HG02970 (cell line): ENCODE measurements at regions not wholly inside any gene's neighbourhood (a gene's known extent, or its start where the extent isn't known, plus 50 kb on each side); places are given as distances from the start of the nearest gene placed in this dataset.
"Not testable (repeated sequence)": the region's sequence is repeated elsewhere in the genome, so short reads cannot be mapped to it uniquely, and the experiment has no call there.

Source experiments
- ATAC-seq: cut with Tn5 transposase; IDR thresholded peaks from one replicate; pipeline ENCODE4 v1.9.1; 2021; ENCODE audit warnings: mild to moderate bottlenecking, moderate library complexity, moderate number of reproducible peaks; ENCODE audit not compliant: unreplicated experiment, low FRiP score

DNA sequence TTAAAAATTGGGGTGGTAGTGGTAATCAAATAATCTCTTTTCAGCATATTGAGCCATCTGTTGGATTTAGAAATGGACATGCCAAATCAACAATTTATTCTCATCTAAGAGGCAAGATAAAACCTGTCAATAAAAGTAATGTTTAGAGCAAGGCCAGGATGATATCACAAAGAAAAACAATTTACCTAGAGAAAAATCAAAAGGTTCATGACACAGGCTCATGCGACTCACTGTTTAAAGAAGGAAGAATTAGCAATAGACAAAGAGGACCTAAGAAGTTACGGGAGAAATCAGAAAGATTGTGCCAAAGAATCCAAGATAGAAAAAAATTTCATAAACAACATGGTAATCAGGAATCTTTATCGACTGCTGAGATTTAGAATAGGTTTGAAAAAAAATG is 868.5 kb upstream of the GBE1 start:
- no peak for ATAC-seq

DNA sequence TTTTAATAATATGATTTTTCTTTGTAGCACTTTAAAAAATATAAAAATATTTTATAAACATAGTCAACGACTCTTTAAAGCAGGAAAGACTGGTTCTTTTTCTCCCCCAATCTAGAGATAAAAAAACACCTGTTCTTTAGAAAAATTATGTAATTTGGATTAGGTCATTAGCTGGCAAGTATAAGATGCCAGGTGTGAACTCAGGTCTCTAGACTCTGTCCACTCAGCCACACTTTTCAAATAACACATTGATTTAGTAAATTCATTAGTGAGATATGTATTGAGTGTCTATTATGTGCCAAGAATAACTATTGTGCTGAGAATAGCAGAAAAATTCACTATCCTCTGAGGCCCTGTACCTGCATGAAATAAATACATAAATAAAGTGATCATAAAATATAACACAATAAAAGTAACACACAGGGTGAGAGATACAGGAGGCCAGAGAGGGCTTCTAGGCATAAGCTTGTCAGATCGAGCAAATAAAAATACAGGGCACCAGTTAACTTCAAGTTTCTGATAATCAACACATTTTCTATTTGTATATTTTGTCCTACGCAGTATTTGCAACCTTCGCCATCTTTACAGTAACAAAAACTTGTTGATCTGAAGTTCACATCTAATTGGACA is 867.1 kb upstream of the GBE1 start:
- ATAC-seq, result no peak

DNA sequence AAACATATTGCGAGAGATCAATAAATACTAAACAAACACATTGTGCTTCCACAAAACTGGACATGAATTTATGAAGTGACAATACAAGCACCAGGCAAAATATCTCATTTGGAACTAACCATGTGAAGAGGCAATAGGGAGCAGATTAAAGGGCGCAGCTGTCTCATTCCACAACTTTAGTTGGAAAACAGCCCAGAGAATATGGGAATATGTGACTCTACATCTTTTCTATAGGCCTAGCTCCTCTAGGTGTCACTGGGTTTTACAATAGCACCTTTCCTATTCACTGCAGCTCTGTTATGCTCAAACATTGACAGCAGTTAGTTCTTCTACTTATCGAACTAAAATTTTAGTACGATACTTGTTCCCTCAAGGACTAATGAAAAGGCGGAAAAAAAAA is 866.3 kb upstream of the GBE1 start:
- ATAC-seq, result no peak

DNA sequence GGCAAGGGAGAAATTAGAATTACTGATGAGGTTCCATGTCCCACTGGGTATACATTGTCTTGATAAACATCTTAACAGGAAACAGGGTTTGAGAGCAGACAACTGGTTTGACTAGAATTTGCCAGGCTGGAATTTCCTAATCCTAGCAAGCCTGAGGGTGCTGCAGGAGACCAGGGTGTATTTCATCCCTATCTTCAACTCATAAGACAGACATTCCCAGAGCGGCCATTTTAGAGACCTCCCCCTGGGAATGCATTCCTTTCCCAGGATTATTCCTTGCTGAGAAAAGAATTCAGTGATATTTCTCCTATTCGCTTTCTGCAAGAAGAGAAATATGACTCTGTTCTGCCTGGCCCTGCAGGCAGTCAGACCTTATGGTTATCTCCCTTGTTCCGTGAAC is 859.3 kb upstream of the GBE1 start:
- not testable (repeated sequence) for ATAC-seq

DNA sequence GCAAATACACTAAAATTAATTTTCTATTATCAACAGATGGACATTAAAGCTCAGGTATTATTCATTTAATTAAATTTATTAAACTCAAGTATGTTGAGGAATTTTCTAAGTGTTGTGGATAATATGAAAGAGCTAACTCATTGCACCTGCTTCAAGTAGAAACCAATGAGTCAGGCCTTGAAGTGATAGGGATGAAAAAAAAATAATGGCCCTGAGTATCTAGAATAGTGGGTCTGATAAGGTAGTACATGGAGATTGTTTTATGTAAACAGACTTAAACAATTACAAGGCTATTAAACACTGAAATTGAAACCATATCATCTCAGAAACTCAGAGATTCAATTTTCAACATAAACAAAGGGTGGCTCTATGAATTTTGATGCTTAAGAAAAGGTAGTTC is 857.1 kb upstream of the GBE1 start:
- ATAC-seq, result no peak

DNA sequence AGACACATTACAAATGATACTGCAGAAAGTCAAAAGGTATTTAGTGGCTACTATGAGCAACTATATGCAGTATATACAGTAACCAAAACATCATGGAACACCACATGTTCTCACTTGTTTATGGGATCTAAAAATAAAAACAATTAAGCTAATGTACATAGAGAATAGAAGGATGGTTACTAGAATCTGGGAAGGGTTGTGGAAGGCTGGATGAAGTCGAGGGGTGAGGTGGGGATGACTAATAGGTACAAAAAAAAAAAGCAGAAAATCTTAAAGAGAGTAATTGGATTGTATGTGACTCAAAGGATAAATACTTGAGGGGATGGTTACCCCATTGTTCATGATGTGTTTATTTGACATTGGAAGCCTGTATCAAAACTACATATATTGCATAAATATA is 848.8 kb upstream of the GBE1 start:
- ATAC-seq, result no peak

DNA sequence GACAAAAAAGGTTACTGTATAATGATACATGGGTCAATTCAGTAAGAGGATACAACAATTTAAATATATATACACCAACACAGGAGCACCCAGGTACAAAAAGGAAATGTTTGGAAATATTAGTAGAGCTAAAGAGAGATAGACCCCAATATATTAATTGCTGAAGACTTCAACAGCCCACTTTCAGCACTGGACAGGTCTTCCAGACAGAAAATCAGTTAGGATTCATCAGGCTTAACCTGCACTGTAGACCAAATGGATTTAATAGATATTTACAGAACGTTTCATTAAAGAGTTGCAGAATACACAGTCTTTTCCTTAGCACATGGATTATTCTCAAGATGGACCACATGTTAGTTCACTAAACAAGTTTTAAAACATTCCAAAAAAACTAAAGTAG is 845.9 kb upstream of the GBE1 start:
- ATAC-seq, result no peak

DNA sequence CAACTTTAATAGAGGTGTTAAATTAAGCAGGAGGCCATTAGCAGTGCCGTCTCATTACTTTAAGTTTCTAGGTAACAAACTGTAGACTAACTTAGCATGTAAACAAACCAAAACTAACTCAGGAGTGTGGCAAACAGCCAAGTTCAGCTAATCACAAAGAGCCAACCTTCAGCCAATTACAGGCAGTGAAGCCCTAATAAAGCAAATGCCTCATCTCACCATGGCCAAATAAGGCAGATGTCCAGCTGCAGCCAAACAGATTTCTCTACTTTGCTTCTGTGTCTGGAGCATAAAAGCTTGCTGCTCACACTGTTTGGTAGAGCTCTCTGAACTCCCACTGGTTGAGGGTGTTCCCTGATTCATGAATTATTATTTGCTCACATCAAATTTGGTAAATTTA is 835.4 kb upstream of the GBE1 start:
- no peak for ATAC-seq

DNA sequence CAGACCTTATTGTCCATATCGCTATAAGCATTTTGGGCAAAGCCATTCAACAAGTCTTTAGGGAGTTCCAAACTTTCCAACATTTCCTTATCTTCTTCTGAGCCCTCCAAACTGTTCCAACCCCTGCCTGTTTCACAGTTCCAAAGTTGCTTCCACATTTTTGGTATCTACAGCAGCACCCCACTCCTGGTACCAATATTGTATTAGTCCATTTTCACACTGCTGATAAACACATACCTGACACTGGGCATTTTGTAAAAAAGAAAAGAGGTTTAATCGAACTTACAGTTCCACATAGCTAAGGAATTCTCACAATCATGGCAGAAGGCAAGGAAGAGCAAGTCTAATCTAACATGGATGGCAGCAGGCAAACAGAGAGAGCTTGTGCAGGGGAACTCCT is 834.1 kb upstream of the GBE1 start:
- no peak for ATAC-seq

DNA sequence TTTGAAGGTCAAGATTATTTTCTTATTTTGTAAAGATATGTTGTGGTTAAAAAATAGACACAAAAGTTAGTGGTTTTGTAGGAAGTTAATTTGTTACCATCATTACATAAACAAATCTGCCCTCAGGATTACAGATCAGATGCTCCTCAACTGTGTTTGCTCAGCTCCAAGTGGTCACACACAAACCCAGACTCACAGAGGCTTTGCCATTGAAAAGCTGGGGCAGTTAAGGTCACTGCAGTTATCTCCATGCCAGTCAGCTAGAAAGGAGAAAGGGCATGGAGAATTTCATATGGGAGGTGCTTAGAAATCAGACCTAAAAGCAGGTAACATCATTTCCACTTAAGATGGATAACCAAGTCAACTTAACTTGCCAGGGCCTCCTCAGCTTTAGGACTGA is 825.7 kb upstream of the GBE1 start:
- no peak for ATAC-seq

DNA sequence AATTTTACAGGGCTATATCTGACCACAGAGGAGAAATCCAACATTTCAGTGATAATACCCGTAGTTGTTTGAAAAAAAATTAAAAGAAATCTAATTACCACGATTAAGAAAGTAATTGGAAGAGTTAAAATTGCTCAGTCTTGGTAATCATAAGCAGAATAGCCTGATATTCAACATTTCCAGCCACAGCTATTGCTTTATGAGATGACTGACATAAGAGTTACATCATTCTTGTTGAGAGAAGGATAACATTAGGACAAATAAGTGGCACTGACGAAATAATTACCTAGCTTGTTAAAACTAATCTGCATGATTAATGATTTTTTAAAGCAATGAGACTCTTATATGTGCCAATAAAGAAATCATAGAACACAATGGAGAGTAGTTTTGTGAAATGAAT is 825.0 kb upstream of the GBE1 start:
- ATAC-seq, result no peak

DNA sequence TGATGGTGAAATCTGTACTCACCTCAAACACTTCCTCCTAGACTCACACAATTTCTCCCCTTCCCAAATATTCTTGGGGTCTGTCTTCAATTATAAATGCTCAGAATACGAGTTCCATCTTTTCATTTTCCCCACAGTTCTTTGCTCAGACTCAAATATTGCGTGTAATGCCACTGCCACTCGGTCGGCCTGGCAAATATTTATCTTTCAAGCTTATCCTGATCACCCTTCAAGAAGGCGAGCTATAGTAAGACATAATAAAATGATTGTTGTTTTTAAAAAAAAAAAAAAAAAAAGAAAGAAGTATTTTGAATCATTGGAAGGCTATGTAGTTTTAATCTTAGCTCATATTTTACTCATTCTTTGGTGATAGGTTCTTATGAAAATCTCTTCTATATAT is 824.6 kb upstream of the GBE1 start:
- not testable (repeated sequence) for ATAC-seq

DNA sequence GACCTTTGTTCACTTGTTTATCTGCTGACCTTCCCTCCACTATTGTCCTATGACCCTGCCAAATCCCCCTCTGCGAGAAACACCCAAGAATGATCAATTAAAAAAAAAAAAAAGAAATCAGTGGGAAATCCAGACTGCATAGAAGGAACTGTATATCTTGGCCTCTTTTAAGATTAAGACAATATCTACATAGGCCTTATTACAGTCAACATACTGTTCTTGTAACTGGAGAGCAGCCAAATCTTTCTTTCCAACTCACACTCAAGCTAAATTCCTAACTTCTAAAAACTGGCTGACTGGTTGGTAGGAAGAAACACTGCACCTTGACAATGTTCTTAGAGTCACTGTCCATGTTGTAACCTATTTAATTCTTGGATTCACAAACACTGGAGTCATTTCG is 824.1 kb upstream of the GBE1 start:
- not testable (repeated sequence) for ATAC-seq

DNA sequence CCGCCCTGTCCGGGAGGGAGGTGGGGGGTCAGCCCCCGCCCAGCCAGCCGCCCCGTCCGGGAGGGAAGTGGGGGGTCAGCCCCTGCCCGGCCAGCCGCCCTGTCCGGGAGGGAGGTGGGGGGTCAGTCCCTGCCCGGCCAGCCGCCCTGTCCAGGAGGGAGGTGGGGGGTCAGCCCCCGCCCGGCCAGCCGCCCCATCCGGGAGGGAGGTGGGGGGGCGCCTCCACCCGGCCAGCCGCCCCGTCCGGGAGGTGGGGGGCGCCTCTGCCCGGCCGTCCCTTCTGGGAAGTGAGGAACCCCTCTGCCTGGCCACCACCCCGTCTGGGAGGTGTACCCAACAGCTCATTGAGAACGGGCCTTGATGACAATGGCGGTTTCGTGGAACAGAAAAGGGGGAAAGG is 823.4 kb upstream of the GBE1 start:
- ATAC-seq, result not testable (repeated sequence)

DNA sequence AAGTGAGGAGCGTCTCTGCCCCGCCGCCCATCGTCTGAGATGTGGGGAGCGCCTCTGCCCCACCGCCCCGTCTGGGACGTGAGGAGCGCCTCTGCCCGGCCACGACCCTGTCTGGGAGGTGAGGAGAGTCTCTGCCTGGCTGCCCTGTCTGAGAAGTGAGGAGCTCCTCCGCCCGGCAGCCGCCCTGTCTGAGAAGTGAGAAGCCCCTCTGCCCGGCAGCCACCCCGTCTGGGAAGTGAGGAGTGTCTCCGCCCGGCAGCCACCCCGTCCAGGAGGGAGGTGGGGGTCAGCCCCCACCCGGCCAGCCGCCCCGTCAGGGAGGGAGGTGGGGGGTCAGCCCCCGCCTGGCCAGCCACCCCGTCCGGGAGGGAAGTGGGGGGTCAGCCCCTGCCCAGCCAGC is 823.0 kb upstream of the GBE1 start:
- not testable (repeated sequence) for ATAC-seq

DNA sequence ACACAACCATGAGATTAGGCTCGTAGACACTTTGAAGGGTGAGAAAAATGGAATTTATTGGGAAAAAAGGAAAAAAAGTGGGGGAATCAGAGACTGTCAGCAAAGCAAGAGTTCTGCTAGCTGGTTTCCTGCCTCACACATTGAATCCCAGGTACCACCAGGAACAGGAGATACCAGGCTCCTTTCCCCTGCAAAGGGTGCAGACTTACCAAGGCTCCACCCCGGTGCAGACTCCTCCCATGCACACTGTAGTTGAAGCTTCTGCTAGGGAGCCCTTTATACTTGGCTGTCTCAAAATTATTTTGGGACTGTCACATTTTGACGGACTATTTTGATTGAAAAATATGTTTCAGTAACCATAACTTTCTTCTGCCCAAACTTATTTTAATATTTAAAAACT is 819.9 kb upstream of the GBE1 start:
- no peak for ATAC-seq

DNA sequence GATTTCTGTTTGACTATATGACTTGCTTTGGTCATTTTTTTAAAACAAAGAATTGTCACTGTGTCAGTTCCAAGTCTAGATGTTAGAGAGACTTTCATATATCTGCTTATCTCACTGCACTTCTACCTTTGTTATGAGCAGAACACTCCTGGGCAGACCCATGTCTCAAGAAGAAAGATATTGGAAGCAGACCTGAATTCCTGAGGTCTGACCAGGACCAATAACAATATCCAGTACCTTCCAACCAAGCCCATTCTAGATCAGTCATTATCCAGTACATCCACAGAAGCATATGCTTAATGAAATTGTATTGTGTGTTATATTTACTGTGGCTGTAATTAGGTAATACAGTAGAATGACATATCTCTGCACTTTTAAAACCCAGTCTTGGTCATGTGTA is 811.3 kb upstream of the GBE1 start:
- ATAC-seq, result no peak

DNA sequence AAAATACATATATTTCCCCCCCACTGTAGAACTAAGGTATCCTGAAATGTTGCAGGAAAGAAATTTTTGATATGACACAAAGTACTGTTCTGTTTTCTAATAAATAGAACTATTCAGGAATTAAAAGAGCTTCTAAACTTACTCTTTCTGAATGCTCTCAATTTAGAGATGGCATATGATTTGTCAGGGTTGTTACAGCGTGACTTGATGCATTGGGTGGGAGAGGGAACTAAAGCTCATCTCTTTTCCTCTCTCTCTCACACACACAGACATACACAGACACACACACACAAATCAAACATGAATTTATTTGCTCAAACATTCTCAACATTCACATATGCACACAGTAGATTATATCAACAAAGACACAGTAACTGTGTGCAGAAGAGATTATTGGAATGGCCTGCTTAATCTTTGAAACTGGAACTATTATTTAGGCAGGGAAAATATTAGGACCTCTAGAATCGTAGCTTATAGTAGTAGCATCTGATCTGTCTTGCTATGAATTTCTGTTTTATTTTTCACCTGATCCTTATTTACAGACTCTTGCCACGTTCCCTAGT is 807.4 kb upstream of the GBE1 start:
- no peak for ATAC-seq

DNA sequence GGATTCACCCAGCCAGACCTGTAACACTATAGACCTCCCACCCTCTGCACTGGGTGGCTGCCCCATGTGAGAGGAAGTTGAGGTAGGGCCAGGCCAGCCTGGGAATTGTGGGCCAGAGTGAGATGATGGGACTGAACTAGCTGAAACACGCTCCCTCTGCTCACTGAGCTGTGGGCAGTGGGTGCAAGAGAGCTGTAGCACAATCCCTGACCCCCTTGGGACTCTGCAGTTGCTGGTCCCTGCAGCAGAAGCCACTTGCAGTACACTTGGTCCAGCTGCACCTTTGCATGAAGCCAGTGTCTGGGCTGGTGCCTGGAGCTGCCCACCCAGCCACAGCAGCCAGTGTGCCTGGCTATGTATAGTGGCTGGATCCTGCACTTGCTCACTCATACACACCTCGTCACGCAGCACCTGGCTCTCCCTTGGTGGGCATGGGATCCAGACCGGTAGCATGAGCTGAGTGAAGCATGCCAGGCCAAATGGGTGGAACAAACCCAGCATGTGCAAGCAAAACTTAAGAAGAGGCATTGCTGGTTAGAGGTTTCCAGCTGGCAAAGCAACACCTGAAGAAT is 805.7 kb upstream of the GBE1 start:
- no peak for ATAC-seq

DNA sequence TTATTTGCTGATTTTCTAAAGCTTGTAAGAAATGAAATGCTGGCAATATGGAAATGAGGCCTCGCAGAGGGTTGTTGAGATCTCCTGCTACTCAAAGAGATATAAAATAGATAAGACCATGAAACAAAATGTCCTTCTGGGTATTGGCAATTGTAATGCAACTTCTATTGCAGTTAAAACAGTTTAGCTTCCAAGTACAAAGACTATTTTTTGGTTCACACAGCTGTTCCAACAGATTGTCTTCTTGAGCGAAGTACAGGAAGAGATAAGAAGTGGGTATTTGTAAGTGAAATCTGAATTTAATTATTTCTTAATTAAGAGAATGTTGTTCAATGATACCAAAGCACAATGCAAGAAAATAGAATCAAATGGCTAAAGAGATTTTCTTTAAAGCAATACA is 801.5 kb upstream of the GBE1 start:
- ATAC-seq, result no peak

DNA sequence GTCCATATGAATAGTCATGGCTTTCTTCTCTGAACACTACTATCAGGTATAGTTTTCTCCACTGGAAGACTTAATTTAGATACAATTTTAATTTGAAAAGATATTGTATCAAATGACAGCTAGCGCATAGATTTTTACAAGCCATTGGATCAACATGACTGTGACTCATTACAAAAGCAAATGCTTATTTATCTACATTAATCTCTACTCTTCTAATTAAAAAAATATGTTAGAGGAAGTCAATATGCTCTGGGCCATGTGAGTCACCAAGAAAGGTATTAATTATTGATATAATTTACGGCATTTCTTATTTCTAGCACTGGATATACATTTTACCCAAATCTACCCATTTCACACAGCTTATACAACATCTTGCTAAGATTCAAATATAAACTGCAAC is 800.3 kb upstream of the GBE1 start:
- no peak for ATAC-seq

DNA sequence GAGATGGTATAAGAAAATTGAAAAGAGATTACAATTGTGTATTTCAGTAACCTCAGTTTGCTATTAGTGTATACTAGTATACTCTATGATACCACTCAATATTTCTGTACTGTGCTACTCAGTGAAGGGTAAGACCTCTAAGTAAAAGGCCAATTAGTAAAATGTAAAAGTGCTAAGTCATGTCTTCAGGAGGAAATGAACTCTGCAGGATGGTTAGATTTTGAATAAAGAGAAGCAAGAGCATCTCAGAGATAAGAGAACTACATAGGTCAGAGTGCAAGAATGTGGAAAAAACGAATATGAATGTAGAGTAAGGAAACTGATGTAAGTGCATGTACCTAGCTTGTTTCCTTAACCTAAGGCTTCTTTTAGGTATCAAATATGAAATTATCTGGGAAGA is 796.6 kb upstream of the GBE1 start:
- ATAC-seq, result no peak

DNA sequence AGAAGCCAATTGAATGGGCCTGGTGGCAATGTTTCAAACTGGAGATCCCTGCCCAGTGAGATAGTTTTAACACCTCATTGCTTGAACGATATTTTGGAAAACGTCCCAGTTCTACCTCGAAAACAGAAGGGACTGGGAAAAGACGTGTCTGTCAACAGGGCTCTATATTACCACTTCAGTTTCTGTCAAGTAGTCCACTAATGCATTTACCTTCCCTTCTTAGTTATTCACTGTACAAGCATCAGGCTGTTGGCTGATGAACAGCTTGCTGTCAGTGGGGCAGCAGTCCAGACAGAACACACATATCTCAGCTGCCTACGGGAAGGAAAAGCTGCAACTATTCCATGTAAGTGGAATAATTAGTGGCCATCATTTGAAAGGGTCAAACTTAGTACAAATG is 794.7 kb upstream of the GBE1 start:
- no peak for ATAC-seq
